D721Med (cell line): ENCODE measurements at regions not wholly inside any gene's neighbourhood (a gene's known extent, or its start where the extent isn't known, plus 50 kb on each side); places are given as distances from the start of the nearest gene placed in this dataset.
"Not testable (repeated sequence)": the region's sequence is repeated elsewhere in the genome, so short reads cannot be mapped to it uniquely, and the experiment has no call there.

Experiments used
- DNase-seq: peaks from one replicate; pipeline ENCODE4 v3.0.0; 2011; ENCODE audit warnings: low spot score; ENCODE audit not compliant: insufficient read length
- FAIRE-seq: peaks from 2 replicates; lab custom pipeline; 2011; peaks lifted over from hg19 to GRCh38; lab: Jason Lieb, UNC
- TF ChIP-seq, protein P1 (sequence below): IDR thresholded peaks from 2 replicates; pipeline ENCODE4 v1.5.1; 2012; ENCODE audit warnings: mild to moderate bottlenecking, control low read depth; ENCODE audit not compliant: insufficient read depth; ENCODE audit errors: missing control alignments

DNA sequence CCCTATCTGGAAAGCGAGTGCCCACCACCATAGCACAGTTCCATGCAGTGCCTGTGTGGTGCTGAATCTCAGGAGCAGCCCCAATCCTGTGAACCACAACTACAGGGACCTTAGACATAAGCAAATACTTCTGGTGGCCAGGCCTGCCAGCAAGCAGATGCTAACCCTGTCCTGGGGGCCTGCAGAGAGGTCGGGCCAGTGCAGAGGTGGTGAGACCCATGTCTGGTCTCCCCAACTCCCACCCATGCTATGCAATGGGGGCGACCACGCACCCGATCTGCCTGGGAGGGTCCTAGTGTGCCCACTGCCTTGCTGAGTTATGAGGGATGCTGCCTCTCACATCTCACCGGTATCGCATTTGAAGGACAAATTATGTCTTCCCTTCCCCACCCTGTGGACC is 151.6 kb upstream of the ZNF337 start:
- FAIRE-seq (no peak), DNase-seq (no peak)
- TF ChIP-seq, protein P1, sequence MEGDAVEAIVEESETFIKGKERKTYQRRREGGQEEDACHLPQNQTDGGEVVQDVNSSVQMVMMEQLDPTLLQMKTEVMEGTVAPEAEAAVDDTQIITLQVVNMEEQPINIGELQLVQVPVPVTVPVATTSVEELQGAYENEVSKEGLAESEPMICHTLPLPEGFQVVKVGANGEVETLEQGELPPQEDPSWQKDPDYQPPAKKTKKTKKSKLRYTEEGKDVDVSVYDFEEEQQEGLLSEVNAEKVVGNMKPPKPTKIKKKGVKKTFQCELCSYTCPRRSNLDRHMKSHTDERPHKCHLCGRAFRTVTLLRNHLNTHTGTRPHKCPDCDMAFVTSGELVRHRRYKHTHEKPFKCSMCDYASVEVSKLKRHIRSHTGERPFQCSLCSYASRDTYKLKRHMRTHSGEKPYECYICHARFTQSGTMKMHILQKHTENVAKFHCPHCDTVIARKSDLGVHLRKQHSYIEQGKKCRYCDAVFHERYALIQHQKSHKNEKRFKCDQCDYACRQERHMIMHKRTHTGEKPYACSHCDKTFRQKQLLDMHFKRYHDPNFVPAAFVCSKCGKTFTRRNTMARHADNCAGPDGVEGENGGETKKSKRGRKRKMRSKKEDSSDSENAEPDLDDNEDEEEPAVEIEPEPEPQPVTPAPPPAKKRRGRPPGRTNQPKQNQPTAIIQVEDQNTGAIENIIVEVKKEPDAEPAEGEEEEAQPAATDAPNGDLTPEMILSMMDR = no peak

DNA sequence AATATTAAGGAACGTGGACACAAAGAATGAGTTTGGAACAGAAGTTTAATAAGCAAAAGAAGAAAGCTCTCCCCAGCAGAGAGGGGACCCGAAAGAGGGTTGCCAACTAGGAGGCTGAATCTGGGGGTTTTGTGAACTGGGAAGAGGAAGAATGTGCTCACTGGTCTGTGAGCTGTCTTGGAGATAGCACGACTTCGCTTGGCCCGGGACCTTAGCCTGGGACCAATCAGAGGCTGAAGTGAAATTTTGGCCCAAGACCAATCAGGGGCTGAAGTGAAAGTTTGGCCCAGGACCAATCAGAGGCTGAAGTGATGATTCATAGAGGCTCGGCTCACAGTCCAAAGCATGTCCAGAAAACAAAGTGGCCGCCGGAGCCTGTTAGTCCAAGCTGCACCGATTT is 148.0 kb upstream of the ZNF337 start:
- not testable (repeated sequence) for FAIRE-seq

DNA sequence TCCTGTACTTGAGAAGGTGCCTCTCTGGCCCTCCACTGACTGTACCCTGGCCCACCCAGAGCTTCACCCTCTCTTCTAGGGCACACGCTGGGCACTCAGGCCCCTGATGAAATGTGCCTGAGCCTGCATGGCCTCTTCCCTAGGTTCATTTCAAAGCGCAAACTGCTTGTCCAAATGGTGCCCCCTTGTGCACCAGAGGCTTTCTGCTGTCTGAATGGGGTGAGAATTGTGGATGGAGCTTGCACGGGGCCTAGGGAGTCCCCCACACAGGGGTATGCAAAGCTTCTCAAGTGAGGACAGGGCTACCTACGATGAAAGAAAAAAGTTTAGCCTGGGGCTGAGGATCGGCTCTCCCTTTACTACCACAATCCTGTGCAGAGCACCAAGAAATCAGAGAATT is 116.9 kb upstream of the ZNF337 start:
- not testable (repeated sequence) for FAIRE-seq, DNase-seq

More for the DNA sequence above, 148.0 kb upstream of the ZNF337 start:
- DNase-seq = not testable (repeated sequence)

DNA sequence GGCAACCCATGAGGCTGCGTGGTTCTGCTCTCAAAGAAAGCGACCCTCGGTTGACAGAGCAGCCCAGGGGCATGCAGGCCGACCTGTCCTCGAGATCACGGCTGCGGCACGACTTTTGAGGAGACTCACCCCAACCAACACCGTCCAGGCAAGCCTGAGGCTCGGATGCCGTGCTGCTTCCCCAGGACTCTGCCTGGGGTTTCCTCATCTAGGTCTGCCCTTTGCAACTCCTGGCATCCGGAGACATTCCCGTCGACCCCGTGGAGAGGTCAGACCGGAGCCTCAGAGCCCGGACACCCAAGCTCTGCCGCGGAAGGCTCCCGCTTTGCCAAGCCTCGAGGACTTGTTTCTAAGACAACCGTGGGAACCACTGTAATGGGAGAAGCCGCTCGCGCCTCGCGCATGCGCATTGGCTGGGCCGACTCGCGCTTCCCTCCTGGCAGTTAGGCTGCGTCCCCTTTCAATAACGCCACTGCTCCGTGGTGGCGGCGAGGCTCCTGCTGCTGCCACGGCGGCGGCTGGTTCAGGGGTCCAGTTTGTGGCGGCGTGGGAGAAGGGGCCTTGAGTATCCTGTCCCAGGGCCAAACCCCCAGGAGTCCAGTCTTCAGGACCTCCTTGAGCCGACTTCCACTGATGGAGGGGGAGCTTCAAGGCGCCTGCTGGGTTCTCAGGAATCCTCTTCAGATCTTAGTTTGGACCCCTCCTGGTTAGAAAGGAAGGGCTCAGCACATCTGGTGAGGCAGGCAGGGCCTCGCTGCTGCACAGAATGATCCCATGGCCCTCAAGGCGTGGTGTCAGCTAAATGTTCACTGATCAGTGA is 101.7 kb upstream of the ZNF337 start:
- DNase-seq, FAIRE-seq: not testable (repeated sequence)

DNA sequence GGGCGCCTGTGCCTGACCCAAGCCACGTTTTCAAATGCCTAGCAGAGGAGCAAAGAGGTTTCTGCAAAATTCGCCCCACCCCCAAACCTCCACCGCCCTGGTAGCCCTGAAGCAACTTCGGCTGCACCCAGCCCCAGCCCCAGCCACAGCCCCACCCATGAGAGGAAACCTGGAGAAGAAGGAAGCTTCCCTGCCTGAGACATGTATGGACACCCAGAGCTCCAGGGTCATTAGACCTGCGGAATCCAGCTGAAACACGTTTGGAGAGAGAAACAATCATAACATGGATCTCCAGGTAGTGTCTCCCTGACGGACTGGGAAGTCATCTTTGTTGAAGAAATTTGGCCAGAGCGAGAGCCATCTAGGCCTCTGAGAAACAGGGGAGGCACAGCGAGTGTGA is 100.4 kb upstream of the ZNF337 start:
- not testable (repeated sequence) for FAIRE-seq, DNase-seq

DNA sequence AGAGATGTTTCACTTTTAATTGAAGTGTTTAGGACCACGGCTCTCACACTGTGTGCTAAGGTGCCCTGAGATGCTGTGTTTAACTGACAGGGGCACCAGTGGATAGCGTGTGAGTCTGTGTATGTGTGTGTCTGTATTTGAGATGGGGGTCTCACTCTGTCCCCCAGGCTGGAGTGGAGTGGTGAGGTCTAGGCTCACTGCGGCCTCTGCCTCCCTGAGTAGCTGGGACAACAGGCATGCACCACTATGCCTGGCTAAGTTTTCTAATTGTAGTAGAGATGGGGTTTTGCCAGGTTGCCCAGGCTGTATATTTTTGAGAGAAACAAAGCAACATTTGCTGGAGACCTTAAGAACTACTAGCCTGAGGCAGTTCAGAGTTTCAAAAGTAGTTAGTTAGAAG is 80.6 kb upstream of the ZNF337 start:
- FAIRE-seq = not testable (repeated sequence)

DNA sequence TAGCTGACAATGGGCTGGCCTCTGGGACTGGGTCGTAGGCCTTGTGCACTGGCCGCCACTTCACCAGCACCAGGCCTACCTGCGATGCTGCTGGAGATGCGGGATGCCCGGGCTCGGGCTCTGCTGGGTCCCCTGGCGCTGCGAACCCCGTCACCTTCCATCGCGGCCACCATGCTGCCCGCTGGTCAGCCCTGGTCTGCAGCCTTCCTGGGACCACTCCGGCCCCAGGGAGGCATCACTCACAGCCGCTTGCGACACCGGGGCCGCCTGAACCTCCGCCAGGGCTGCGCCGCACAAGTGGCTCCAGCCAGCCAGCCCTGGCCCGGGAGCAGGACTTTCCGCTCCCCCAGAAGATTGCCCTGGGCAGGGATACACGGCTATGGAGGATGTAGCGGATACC is 78.1 kb upstream of the ZNF337 start:
- not testable (repeated sequence) for DNase-seq, FAIRE-seq

More for the DNA sequence above, 80.6 kb upstream of the ZNF337 start:
- not testable (repeated sequence) for DNase-seq

DNA sequence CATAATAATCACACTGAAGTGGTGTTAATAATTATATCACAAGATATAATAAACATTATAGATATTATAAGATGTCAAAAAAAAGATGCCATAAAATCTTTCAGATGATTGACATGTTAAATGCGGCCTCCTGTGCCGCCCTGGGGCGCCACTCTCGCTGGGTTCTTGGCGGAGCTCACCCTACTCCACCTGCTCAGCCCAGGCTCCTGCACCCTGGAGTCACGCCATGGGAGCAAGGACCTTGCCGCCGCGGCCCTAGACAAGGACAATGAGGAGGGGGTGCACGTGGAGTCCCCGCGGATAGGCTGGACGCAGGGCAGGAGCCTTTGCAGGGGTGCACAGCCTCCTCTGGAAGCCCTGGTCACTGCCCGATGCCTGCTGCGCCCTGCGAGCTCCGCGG is 77.5 kb upstream of the ZNF337 start:
- not testable (repeated sequence) for FAIRE-seq, DNase-seq

DNA sequence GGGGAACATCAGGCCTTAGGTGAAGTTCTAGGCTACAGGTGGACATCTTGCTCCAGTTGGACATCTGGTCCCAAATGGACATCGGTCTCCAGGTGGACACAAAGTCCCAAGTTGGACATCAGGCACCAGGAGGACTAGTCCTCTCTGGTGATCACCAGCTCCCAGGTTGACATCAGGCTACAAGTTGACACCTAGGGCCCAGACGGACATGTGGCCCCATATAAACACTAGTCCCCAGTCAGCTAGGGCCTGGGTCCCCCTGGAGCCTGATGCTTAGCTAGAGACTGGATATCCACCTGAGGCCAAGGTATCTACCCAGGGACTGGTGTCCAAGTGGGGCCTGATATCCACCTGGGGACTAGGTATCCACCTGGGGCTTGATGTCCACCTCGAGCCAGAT is 75.8 kb upstream of the ZNF337 start:
- not testable (repeated sequence) for DNase-seq, FAIRE-seq

DNA sequence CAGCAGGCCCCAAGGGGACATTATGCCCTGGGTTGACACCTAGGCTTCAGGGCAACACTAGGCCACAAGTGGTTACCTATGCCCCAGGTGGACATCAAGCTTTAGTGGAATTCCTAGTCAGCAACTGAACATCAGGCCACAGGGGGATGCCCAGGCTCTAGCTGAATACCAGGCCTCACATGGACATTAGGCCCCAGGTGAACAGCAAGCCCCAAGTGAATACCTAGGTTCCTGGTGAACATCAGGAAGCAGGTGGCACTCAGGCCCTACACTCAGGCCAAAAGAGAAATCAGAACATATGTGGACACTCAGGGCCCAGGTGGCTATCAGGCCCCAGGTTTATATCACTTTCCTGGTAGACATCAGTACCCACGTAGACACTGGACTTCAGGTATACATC is 75.2 kb upstream of the ZNF337 start:
- DNase-seq, FAIRE-seq: not testable (repeated sequence)

DNA sequence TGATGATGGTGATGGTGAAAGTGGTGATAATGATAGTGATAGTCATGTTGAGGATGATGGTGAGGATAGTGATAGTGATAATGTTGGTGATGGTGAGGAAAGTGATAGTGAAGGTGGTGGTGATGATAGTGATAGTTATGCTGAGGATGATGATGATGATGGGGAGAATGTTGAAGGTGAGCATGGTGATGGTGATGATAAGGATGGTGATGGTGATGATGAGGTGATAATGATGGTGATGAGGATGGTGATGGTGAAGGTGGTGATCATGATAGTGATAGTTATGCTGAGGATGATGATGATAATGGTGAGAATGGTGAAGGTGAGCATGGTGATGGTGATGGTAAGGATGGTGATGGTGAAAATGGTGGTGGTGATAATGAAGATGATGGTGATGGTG is 64.9 kb upstream of the ZNF337 start:
- DNase-seq (no peak), FAIRE-seq (no peak)
- TF ChIP-seq, protein P1 = no peak

DNA sequence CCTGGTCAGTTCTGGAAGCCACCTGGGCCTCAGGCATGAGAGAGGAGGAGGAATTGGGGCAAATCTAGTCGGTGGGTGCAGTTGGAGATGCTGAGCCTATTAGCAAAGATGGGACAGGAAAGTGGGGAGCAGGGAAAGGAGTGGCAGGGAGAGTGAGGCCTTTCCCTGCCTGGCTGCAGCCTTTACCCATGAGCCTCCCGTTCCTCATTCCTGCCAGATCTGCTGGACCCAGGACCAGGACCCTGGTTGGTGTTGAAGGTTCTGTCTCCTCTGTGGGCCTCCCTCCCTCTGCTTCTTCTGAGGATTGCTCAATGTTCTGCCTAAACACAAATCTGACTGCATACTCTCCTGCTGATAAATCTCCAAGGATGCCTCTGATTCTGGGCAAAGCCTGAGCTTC is 64.4 kb upstream of the ZNF337 start:
- not testable (repeated sequence) for DNase-seq, FAIRE-seq
